ENCODE measurements at regions not wholly inside any gene's neighbourhood (a gene's known extent, or its start where the extent isn't known, plus 50 kb on each side); places are given as distances from the start of the nearest gene placed in this dataset.
"Not testable (repeated sequence)": the region's sequence is repeated elsewhere in the genome, so short reads cannot be mapped to it uniquely, and the experiment has no call there.

DNA sequence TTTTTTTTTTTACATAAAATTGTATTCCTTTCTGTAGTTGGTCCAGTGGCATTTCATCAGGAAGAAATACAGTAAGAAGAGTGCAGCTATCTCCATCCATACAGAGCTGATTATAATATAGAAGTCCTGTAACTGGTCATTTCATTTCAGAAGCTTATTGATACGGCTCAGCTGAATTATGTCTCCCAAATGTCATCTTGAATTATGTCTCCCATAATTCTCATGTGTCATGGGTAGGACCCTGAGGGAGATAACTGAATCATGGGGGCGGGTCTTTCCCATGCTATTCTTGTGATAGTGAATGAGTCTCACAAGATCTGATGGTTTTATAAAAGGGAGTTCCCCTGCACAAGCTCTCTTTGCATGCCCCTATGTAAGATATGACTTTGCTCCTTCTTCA lies 492.9 kb downstream of the CHSY3 start:
- no peak for TF ChIP-seq CTCF (IDR thresholded peaks at IDR 0.05)
- 80 to 88% methylated on average over 2 of the region's 2 CpGs for WGBS, 2 donors
- H3K9me3 ChIP-seq: peaks cover 0 to 20% (median 3%) of the 10 kb centered on the region in 11 donors

GRCh38 chr5:130391727-130392264 lies 487.5 kb downstream of the CHSY3 start:
- H3K27ac ChIP-seq; intact Hi-C loops (cut with DNase I); ATAC-seq; H3K27me3 ChIP-seq; DNase-seq; H3K36me3 ChIP-seq; H3K4me1 ChIP-seq; H3K4me3 ChIP-seq: not testable (repeated sequence)
- 69 to 77% methylated on average over 3 of the region's 3 CpGs for WGBS, 2 donors
- H3K9me3 ChIP-seq: peaks cover 0 to 20% (median 0%) of the 10 kb centered on the region in 11 donors

More for the DNA sequence above, 492.9 kb downstream of the CHSY3 start:
- ATAC-seq (no peak), DNase-seq (no peak)
- Histone ChIP-seq H3K27me3 (no peaks in the 10 kb centered on the region), H3K4me3 (no peak overlapping the region), H3K36me3 (no peaks in the 10 kb centered on the region), H3K4me1 (no peaks in the 10 kb centered on the region), H3K27ac (no peak overlapping the region)
- intact Hi-C loops (cut with DNase I): no loop called here

- intact Hi-C loops (cut with DNase I): no loop called here
- Histone ChIP-seq H3K27me3 (no peaks in the 10 kb centered on the region), H3K4me1 (no peaks in the 10 kb centered on the region), H3K36me3 (no peaks in the 10 kb centered on the region), H3K4me3 (no peak overlapping the region), H3K27ac (no peak overlapping the region), H3K9me3 (no peaks in the 10 kb centered on the region)
- no peak for TF ChIP-seq CTCF (IDR thresholded peaks at IDR 0.05)
- ATAC-seq: no peak
- DNase-seq: no peak
- 56 to 65% methylated on average over 1 of the region's 1 CpG for WGBS, 2 donors
These were observed 481.9 kb downstream of the CHSY3 start for GRCh38 chr5:130386155-130386554.

GRCh38 chr5:130385656-130386055 lies 481.4 kb downstream of the CHSY3 start:
- WGBS, 2 donors: 36 to 48% methylated on average over 2 of the region's 2 CpGs
- Histone ChIP-seq H3K4me3 (no peak overlapping the region), H3K27me3 (no peaks in the 10 kb centered on the region), H3K9me3 (no peaks in the 10 kb centered on the region), H3K4me1 (no peaks in the 10 kb centered on the region), H3K36me3 (no peaks in the 10 kb centered on the region), H3K27ac (no peak overlapping the region)
- TF ChIP-seq CTCF (IDR thresholded peaks at IDR 0.05): no peak
- intact Hi-C loops (cut with DNase I): no loop called here
- ATAC-seq: no peak
- DNase-seq: no peak

DNA sequence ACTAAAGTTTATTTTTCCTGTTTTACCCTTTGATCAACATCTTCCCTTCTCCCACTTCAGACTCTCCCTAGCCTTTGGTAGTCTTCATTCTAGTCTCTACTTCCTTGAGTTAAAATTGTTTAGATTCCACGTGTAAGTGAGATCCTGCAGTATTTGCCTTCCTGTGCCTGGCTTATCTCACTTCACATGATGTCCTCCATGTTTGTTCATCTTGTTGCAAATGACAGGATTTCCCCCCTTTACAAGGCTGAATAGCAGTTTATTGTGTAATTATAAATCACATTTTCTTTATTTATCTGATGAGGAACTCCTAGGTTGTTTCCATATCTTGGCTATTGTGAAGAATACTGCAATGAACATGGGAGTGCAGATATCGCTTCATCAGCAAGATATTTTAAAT lies 461.7 kb downstream of the CHSY3 start:
- TF ChIP-seq CTCF (IDR thresholded peaks at IDR 0.05): no peak
- H3K9me3 ChIP-seq: no peaks in the 10 kb centered on the region
- no peaks in the 10 kb centered on the region for H3K36me3 ChIP-seq
- H3K27me3 ChIP-seq: no peaks in the 10 kb centered on the region
- no peak overlapping the region for H3K27ac ChIP-seq
- no peak overlapping the region for H3K4me3 ChIP-seq
- H3K4me1 ChIP-seq: no peaks in the 10 kb centered on the region
- no peak for ATAC-seq
- no peak for DNase-seq
- intact Hi-C loops (cut with DNase I): no loop called here
- 55% methylated on average over 2 of the region's 2 CpGs for WGBS, 2 donors

All from heart right ventricle (tissue), 16 donors.